ENCODE measurements at regions not wholly inside any gene's neighbourhood (a gene's known extent, or its start where the extent isn't known, plus 50 kb on each side); places are given as distances from the start of the nearest gene placed in this dataset.
A peak's percentile ranks its signal among the peaks of the same experiment; 100 is the strongest.
"Not testable (repeated sequence)": the region's sequence is repeated elsewhere in the genome, so short reads cannot be mapped to it uniquely, and the experiment has no call there.

- no peak for DNase-seq
- H3K27me3 Mint-ChIP-seq (ENCODE audit: low read depth in 3 of 3): peaks cover 3 to 5% (median 4%) of the 10 kb centered on the region in 3 donors
- H3K4me1 Mint-ChIP-seq: no peaks in the 10 kb centered on the region
- H3K9me3 Mint-ChIP-seq: no peaks in the 10 kb centered on the region
- H3K27ac Mint-ChIP-seq: no peak overlapping the region
- H3K4me3 Mint-ChIP-seq: no peak overlapping the region
- H3K36me3 Mint-ChIP-seq: no peaks in the 10 kb centered on the region
These were observed 360.4 kb downstream of the MATN1 start for GRCh38 chr1:30363031-30363430.

DNA sequence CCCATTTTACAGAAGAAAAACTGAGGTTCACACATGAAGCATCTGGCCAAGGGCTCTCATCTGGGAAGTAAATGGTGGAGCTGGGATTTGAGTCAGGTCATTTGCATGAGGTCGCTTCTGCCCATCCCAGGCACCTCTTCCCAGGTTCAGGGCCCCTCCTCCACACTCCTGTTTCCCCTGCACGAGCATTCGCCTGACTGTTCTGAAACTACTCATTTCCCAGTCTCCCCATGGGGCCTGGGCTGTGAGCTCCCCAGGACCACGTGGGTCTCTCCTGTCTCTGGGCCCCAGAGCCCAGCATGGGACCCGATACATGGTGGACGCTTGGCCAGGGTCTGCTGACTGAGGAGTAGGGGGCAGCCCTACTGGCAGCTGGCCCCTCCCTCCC lies 360.8 kb downstream of the MATN1 start:
- Mint-ChIP-seq H3K9me3 (no peaks in the 10 kb centered on the region), H3K27me3 (ENCODE audit: low read depth in 3 of 3) (peaks cover 3 to 5% (median 4%) of the 10 kb centered on the region in 3 donors), H3K4me3 (no peak overlapping the region), H3K4me1 (no peaks in the 10 kb centered on the region), H3K36me3 (no peaks in the 10 kb centered on the region), H3K27ac (no peak overlapping the region)
- no peak for DNase-seq

- H3K9me3 Mint-ChIP-seq; H3K27me3 Mint-ChIP-seq (ENCODE audit: low read depth in 3 of 3); DNase-seq; H3K27ac Mint-ChIP-seq; H3K4me1 Mint-ChIP-seq; H3K4me3 Mint-ChIP-seq; H3K36me3 Mint-ChIP-seq: not testable (repeated sequence)
These were observed 361.3 kb downstream of the MATN1 start for GRCh38 chr1:30361890-30362602.

DNA sequence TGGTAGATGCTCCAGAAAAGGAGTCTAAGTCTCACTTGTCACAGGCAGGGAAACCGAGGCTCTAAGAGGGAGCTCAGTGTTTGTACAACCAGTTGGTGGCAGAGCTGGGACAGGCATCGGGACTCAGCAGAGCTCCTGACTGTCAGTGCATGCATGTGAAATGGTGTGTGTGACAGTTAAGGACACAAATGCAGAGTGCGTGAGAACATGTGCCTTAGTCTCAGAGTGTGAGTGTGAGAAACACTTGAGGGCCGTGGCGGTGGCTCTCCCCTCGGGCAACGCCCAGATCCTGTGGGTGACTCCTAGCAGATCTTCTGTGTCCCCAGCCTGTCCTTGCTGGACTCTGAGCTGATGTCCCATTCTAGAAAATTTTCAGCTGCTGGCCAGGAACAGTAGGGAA lies 362.6 kb downstream of the MATN1 start:
- H3K27ac Mint-ChIP-seq: no peak overlapping the region
- peaks cover 4 to 5% (median 4%) of the 10 kb centered on the region in 3 donors for H3K27me3 Mint-ChIP-seq (ENCODE audit: low read depth in 3 of 3)
- H3K36me3 Mint-ChIP-seq: no peaks in the 10 kb centered on the region

GRCh38 chr1:30360281-30360680 lies 363.1 kb downstream of the MATN1 start:
- Mint-ChIP-seq H3K27ac (no peak overlapping the region), H3K27me3 (ENCODE audit: low read depth in 3 of 3) (peaks cover 4 to 5% (median 4%) of the 10 kb centered on the region in 3 donors), H3K4me3 (no peak overlapping the region), H3K4me1 (no peaks in the 10 kb centered on the region), H3K36me3 (no peaks in the 10 kb centered on the region), H3K9me3 (no peaks in the 10 kb centered on the region)
- no peak for DNase-seq

More for the DNA sequence above, 362.6 kb downstream of the MATN1 start:
- H3K4me1 Mint-ChIP-seq: no peaks in the 10 kb centered on the region
- no peak for DNase-seq
- H3K9me3 Mint-ChIP-seq: no peaks in the 10 kb centered on the region
- H3K4me3 Mint-ChIP-seq: no peak overlapping the region

- H3K4me3 Mint-ChIP-seq: no peak overlapping the region
These were observed 363.7 kb downstream of the MATN1 start for GRCh38 chr1:30359539-30360220.

GRCh38 chr1:30358500-30358899 lies 364.9 kb downstream of the MATN1 start:
- Mint-ChIP-seq H3K4me1 (no peaks in the 10 kb centered on the region), H3K36me3 (no peaks in the 10 kb centered on the region), H3K27me3 (ENCODE audit: low read depth in 3 of 3) (peaks cover 4 to 7% (median 5%) of the 10 kb centered on the region in 3 donors), H3K9me3 (peaks cover 0 to under 1% (median 0%) of the 10 kb centered on the region in 6 donors), H3K27ac (no peak overlapping the region), H3K4me3 (no peak overlapping the region)
- no peak for DNase-seq

More at GRCh38 chr1:30359539-30360220, 363.7 kb downstream of the MATN1 start:
- Mint-ChIP-seq H3K4me1 (no peaks in the 10 kb centered on the region), H3K27me3 (ENCODE audit: low read depth in 3 of 3) (peaks cover 4 to 6% (median 5%) of the 10 kb centered on the region in 3 donors), H3K9me3 (no peaks in the 10 kb centered on the region), H3K27ac (peak overlapping the region in 1 of 6 donors; percentile 28), H3K36me3 (no peaks in the 10 kb centered on the region)
- no peak for DNase-seq

DNA sequence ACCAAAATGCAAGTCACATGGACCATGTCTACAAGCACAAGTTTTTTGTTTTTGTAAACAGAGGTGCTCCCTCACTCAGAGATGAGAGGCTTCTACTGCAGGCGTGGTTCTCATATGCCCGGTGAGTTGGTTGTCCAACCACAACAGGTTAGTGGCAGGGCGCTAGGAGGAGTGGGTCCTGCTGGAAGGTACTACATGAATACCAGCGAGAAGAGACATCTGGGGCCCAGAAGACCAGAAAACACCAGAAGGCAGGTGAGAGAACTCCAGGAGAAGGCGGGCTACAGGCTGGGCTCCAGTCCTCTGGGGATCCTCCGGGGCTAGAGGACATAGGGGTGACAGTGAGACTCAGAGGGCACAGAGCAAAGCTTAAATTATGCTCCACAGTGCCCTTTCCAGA lies 366.5 kb downstream of the MATN1 start:
- H3K27ac Mint-ChIP-seq: no peak overlapping the region
- no peaks in the 10 kb centered on the region for H3K36me3 Mint-ChIP-seq
- peaks cover 4 to 9% (median 8%) of the 10 kb centered on the region in 3 donors for H3K27me3 Mint-ChIP-seq (ENCODE audit: low read depth in 3 of 3)
- no peaks in the 10 kb centered on the region for H3K4me1 Mint-ChIP-seq
- no peak for DNase-seq
- peaks cover 0 to 3% (median 0%) of the 10 kb centered on the region in 6 donors for H3K9me3 Mint-ChIP-seq
- H3K4me3 Mint-ChIP-seq: no peak overlapping the region

- Mint-ChIP-seq H3K36me3 (no peaks in the 10 kb centered on the region), H3K4me3 (no peak overlapping the region), H3K9me3 (peaks cover 0 to 3% (median 0%) of the 10 kb centered on the region in 6 donors), H3K4me1 (no peaks in the 10 kb centered on the region), H3K27me3 (ENCODE audit: low read depth in 3 of 3) (peaks cover 11 to 13% (median 11%) of the 10 kb centered on the region in 3 donors), H3K27ac (no peak overlapping the region)
- DNase-seq: no peak
These were observed 369.0 kb downstream of the MATN1 start for GRCh38 chr1:30354410-30354809.

DNA sequence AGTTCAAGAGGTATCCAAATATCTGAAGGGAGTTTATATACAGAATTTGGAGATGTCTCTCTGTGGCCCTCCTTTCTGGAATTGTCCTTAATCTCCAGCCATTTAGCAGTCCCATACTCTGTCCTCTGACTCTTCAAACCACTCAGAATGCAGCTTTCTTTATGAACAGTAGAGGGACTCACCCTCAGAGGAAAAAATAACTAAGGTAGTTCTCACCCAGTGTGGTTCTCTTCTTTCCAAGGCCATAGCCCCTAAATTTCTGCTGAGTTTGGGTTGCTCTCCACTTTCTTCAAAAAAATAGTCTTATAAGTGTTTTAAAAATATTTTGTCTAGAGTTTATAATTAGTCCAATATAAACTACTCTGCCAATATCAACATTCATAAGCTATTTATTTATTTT lies 369.7 kb downstream of the MATN1 start:
- Mint-ChIP-seq H3K36me3 (no peaks in the 10 kb centered on the region), H3K27ac (no peak overlapping the region), H3K27me3 (ENCODE audit: low read depth in 3 of 3) (peaks cover 12 to 13% (median 12%) of the 10 kb centered on the region in 3 donors), H3K9me3 (peaks cover 0 to 3% (median 0%) of the 10 kb centered on the region in 6 donors), H3K4me1 (no peaks in the 10 kb centered on the region), H3K4me3 (no peak overlapping the region)
- DNase-seq: no peak

DNA sequence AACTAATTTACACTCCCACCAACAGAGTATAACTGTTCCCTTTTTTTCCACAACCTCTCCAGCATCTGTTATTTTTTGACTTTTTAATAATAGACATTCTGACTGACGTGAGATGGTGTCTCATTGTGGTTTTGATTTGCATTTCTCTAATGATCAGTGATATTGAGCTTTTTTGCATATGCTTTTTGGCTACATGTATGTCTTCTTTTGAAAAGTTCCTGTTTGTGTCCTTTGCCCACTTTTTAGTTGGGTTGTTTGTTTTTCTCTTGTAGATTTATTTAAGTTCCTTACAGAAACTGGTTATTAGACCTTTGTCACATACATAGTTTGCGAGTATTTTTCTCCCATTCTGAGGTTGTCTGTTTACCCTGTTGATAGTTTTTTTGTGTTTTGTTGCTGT lies 375.2 kb downstream of the MATN1 start:
- no peaks in the 10 kb centered on the region for H3K36me3 Mint-ChIP-seq
- H3K27me3 Mint-ChIP-seq (ENCODE audit: low read depth in 3 of 3): peaks cover 17 to 22% (median 17%) of the 10 kb centered on the region in 3 donors
- no peak for DNase-seq
- H3K27ac Mint-ChIP-seq: no peak overlapping the region
- peaks cover 0 to 6% (median 0%) of the 10 kb centered on the region in 6 donors for H3K9me3 Mint-ChIP-seq
- H3K4me1 Mint-ChIP-seq: no peaks in the 10 kb centered on the region
- H3K4me3 Mint-ChIP-seq: no peak overlapping the region

- no peaks in the 10 kb centered on the region for H3K4me1 Mint-ChIP-seq
- peaks cover 0 to 6% (median 0%) of the 10 kb centered on the region in 6 donors for H3K9me3 Mint-ChIP-seq
- H3K27me3 Mint-ChIP-seq (ENCODE audit: low read depth in 3 of 3): peaks cover 10 to 20% (median 19%) of the 10 kb centered on the region in 3 donors
- no peak overlapping the region for H3K27ac Mint-ChIP-seq
- no peak for DNase-seq
- H3K4me3 Mint-ChIP-seq: no peak overlapping the region
- no peaks in the 10 kb centered on the region for H3K36me3 Mint-ChIP-seq
These were observed 377.8 kb downstream of the MATN1 start for GRCh38 chr1:30345491-30346130.

- Mint-ChIP-seq H3K4me3 (no peak overlapping the region), H3K27ac (no peak overlapping the region), H3K36me3 (no peaks in the 10 kb centered on the region)
These were observed 379.8 kb downstream of the MATN1 start for GRCh38 chr1:30343562-30343961.

GRCh38 chr1:30342535-30343141 lies 380.7 kb downstream of the MATN1 start:
- H3K9me3 Mint-ChIP-seq: peaks cover 0 to 3% (median 0%) of the 10 kb centered on the region in 6 donors
- no peaks in the 10 kb centered on the region for H3K4me1 Mint-ChIP-seq
- H3K4me3 Mint-ChIP-seq: no peak overlapping the region
- H3K36me3 Mint-ChIP-seq: no peaks in the 10 kb centered on the region
- no peak for DNase-seq
- peaks cover 7 to 15% (median 13%) of the 10 kb centered on the region in 3 donors for H3K27me3 Mint-ChIP-seq (ENCODE audit: low read depth in 3 of 3)
- no peak overlapping the region for H3K27ac Mint-ChIP-seq

More at GRCh38 chr1:30343562-30343961, 379.8 kb downstream of the MATN1 start:
- H3K27me3 Mint-ChIP-seq (ENCODE audit: low read depth in 3 of 3): peaks cover 7 to 16% (median 16%) of the 10 kb centered on the region in 3 donors
- no peak for DNase-seq
- no peaks in the 10 kb centered on the region for H3K4me1 Mint-ChIP-seq
- peaks cover 0 to 6% (median 0%) of the 10 kb centered on the region in 6 donors for H3K9me3 Mint-ChIP-seq

Measured in immature natural killer cell (primary cell).